Putamen (tissue), 1 donor: ENCODE measurements at regions not wholly inside any gene's neighbourhood (a gene's known extent, or its start where the extent isn't known, plus 50 kb on each side); places are given as distances from the start of the nearest gene placed in this dataset.
A peak's percentile ranks its signal among the peaks of the same experiment; 100 is the strongest.
"Not testable (repeated sequence)": the region's sequence is repeated elsewhere in the genome, so short reads cannot be mapped to it uniquely, and the experiment has no call there.

Experiments
- DNase-seq: peaks from one replicate; pipeline ENCODE4 v3.0.0-alpha.2; 2016; ENCODE audit warnings: low spot score

DNA sequence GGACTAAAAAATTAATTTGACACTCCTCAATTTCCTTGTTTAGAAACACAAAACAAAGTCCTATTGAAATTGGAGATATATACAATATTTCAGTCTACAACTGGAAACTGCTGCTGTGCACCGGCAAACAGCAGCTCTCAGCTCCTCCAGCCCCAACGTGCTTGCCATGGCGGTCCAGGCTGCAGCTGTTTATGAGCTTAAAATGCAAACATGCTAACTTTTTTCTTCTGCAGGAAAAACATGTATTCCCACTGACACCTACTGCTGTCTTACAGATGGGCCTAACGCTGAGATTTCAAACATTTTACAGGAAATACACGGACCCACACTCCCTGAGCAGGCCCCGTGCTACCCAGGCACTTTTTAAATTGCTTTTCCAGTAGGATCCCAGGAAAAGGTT is 195.5 kb downstream of the BCL11A start:
- DNase-seq, result no peak

DNA sequence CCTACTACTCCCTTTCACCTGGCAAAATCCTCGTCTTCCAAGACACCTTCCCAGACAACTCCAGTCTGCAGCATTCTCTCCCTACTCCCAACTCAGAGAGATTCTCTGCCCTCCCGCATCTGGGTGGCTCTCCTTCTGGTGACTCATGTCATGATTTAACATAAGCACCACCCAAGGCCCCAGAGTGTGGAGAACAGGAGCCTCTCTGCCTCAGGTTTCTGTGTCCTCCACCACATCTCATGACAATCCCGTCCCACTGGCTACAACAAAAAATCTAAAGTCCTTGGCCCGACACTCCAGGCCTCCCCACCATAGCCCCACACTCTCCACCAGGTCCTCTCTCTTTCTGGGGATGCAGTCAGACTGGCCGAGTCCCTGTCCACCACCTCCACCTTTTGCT is 197.1 kb downstream of the BCL11A start:
- DNase-seq, result no peak

DNA sequence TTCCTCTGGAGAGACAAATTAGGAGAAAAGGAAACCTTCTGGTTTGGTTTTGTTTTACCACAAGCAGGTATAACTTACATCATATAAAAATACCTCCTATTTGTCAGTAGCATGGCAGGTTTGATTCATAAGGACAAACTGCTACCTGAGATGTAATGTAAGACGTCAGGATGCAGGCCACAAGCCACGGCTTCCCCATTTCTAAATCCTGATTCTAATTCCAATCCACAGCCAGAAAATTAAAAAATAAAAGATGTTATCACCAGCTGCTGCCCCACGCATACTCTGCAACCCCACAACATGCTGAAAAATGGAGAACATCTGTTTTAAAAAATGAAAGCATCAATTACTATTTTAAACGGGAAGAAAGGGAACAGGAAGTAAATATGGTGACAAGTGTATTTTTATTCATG is 197.6 kb downstream of the BCL11A start:
- no peak for DNase-seq

DNA sequence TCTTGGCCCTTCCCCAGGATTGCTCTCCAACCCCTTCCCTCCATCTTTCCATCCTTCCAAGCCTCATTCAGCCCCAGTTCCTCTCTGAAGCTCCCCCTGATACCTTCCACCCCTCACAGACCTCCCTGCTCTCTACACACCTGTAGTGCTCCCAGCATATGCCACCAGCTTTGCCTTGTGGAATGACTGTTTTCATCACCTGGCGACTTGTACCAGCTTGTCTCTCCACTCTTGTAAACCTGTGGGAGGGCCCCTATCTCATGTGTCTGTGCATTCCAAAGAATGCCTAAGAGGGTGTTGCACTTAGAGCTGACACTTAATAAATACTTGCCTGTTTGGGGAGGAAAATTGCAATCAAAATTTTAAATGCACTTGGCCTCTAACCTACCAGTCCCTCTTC is 198.7 kb downstream of the BCL11A start:
- DNase-seq, result no peak

DNA sequence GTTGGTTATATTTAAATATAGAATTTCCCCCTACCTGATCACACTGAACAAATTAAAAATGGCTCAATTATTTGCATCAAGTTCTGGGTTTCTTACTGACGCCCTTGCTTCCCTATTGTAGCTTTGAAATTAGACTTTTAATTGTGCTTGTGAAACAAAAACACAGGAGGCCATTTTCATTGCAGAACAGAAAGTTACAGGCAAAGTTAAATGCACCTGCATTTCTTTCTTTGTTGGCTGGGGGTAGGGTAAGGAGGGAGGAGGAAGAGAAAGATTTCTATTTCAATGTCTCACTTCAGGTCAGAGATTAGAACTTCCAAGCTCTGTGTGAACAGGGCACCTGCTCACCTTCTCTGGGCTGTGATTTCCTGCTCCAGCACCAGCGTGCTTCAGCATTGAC is 199.6 kb downstream of the BCL11A start:
- DNase-seq, result no peak

DNA sequence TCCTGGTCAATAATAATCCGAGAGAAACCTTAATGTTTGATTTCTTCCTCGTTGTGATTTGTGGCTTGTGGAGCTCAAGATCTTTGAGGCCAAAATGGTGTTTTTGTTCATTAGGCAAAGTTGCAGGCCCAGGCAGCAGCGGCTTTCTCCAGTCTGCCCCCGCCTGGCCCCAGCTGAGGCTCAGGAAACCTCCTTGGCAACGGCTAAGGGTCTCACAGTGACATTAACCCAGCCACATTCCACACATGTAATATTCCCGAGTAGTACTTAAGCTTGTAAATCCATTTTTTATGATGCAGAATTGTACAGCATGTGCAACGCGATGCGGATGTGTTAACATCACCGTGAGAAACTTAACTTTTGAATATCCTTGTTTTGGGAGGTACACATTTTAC is 200.1 kb downstream of the BCL11A start:
- no peak for DNase-seq

DNA sequence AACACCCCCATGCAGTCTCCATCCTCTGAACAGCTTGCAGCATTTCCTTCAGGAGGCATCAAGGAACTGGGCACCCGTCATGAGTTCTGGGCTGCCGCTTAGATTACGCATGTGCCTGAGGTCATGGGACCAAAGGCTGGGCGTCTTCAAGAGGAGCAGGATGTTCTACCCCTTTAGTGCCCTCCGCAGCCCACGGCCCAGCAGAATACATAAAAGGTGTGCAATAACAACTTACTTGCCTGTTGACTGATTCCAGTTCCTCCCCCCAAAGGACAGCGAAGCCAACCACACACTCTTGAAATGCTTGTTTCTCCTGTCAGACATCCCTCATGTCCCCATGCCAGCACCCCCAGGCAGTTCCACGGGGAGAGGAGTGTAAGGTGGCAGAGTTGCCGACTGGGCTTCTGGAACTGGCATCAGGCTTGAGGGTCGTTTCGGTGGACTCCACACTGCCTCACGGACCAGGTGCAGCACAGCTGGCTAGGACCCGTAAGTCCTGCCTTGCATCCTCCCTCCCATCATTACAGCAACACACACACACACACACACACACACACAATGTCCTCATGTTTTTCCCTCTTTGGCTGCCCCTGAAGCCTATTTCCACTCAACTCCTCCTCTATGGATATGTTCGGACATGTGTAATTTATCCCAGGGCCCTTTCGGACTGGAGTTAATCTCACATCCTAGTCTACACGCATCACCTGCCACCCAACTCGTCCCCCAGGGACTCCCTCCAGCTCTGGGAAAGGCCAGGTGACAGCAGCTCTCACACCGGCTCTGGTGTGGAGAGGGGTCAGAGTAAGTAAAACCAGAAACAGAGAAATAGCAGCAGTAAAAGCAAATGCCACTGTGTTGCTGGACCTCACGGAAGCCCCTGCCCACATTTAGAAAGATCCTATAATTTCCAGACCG is 200.7 kb downstream of the BCL11A start:
- no peak for DNase-seq

DNA sequence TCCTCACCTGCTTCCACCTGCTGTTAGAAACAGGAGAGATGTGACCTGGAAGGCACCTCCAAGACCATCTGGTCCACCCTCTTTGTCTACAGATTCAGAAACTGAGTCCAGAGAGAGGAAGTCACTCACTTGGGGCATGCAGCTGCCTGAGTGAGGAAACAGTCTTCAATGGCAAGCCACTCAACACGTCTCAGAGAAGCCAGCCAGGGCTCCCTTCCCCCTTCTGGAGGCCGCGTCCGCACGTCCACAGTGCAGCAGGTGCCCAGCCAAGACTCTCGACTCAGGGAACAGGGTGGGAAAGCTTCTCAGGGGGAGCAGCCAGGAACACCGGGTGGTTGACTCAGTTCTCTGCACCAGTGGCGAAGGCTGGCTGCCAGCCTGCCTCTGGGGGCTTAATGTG is 201.7 kb downstream of the BCL11A start:
- no peak for DNase-seq

DNA sequence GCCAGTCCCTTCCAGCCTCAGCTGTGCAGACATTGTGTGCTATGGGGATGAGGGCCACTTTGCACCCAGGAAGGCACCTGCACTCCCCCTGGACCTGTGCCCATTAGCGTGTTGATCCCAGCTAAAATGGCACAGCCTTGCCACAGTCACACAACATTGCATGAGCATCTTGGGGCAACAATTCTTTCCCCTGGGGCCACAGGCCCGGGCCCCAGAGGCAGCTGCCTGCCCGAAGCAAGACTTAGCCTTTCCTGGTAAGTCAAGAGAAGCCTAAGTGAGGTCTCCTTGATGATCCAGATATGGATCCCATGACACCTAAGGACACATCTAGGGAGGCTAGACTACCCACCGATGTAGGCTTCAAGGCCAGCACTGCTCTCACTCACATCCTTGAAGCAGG is 202.1 kb downstream of the BCL11A start:
- DNase-seq, result no peak

DNA sequence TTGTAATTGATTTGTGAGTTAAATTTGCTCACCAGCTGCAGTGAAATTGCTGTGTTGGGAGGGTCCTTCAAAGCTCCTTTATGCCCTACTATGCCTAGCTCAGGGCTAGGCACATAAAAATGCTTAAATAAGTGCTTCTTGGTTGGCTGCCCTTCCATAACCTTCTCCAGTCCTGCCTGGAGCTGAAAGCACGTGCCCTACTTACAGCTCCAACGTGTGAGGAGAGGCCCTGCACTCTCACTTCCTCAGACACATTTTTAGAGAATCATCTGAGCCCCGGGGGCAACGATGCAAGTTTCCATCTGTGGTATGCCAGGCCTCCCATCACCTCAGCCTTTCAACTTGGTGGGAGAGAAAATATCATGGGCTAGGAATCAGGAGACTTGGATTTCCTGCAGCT is 202.7 kb downstream of the BCL11A start:
- DNase-seq, result no peak

DNA sequence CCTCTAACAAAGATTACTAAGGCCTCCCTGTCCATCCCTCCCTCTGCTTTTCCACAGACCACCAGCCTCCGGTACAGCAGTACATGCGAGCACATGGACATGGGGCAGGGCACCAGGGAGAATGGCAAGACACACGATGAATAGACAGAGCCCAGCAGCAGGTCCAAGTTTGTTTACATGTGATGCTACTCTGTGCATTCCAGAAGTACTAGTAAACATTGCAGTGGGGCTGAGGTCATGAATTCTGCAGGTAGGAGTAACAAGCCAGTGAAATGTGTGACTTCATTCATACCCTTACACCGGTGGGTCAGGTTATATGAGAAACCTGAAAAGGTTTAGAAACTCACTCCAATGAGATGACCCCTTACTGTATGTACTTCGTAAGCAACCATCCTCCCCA is 205.7 kb downstream of the BCL11A start:
- DNase-seq, result no peak

DNA sequence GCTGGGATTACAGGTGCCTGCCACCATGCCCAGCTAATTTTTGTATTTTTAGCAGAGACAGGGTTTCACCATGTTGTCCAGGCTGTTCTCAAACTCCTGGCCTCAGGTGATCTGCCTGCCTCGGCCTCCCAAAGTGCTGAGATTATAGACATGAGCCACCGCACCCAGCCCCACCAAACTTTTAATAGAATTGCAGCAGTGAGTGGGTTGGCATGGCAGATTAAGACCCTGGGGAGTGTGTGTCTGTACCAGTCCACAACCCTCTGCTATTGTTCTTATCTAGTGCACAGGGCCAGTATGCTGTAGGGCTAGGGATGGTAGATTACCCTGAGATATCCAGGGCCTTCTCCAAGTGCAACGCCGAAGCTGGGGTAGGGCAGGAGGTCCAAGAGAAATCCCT is 211.0 kb downstream of the BCL11A start:
- DNase-seq, result not testable (repeated sequence)

DNA sequence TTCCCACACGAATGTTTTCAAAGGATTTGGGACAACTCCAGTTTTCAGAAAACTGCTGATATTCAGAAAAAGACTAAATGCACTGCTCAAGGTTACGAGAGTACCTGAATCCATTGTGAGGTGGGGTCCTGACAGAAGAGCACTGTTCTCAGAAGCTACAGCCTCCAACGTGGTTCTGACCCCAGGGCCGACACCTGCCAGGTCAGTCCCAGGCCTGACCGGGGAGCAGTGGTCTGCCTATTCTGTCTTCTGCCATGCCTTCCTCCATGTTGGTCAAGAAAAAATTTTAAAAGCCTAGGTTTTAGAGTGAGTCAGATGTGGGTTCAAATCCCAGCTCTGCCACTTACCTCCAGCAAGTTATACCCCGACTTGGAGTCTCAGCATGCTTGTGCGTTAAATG is 212.3 kb downstream of the BCL11A start:
- DNase-seq, result no peak

DNA sequence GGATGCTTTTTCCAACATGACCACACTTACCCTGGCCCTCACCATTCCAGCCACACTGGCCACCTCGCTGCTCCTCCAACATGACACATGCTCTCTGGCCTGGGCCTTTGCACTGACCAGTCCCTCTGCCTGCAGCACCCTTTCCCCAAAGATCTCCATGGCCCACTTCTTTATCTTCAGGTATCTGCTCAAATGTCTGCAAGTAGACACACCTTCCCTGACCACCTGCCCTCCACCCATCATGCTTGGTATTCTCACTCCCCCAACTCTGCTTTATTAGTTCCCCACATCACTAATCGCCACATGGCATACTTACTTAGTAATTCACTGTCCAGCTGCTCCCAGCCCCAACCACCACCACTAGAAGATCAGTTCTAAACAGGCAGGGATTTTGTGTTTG is 214.2 kb downstream of the BCL11A start:
- no peak for DNase-seq

DNA sequence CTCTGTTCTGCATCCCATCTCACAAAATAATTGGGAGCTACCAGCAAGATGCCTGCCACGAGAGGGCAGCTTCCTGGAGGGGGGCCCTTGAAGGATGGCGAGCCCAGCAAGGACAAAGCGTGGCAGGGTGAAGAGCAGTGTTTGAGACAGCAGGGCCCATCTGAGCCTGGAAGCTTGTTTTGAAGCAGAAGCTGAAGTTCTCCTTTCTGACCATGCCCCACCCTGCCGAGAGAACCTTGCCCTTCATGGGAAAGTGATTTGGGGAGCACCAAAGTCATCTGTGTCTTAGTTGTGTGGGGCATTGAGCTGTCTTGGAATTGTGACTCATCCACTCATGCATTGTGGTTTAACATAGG is 216.3 kb downstream of the BCL11A start:
- DNase-seq, result no peak

DNA sequence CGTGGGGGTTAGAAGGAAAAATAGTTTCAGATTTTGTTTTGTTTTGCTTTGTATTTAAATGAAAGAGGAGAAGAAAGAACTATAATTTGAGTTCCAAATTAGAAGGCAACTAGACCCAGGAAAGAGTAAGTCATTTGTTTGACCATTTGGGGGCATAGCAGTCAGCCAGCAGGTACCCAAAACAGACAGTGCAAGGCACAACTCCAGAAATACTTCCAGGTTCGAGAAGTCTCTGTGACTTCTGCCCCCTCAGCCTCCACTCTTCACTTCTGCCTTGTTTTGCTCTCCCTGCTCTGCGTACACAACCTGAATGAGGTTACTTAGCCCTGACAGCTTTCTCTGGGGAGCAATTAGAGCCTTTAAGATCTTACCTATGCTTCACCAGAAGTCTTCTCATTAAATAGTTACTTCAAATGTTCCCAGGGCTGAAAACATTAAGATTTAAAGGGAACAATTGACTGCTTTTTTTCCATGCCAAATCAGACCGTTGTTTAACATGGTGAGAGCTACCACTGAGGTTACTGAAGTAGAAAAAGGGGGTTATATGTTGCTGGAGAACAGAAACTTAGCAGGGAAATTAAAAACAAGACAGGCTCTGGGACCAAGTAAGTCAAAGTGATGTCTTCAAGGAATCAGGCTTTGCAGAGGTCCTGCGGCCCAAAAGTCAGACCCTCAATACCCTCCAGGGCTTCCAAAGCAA is 216.9 kb downstream of the BCL11A start:
- DNase-seq, result no peak

DNA sequence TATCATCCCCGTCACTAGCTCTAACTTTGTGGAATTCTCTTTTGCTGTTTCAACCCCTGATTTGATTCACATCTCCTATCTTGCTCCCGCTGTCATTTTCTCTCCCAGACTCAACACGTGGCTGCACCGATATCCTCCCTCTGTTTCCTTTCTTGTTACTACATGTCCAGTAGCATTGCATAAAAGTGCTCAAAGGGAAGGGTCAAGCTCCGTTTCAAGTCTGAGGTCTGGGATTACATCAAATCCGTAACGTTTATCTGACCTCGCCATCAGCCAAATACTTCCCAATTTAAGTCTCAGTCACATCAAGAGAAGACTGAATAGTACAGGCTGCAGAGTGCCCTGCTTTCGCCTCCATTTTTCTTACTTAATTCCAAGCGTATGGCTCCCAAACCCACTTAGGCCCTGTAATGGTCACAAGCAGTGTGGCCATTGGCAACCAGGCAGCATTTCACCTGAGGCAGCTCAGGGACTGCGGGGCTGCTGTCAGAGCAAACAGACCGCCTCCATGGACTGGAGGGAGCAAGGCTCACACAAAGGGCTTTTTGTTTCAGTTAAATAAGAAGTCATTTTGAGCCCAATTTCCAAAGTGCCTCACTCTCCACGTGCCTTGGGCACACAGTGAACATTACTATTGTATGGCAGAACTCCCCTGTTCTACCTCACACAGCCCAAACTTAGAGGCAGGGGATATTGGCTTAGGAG is 217.8 kb downstream of the BCL11A start:
- peak; percentile 28 for DNase-seq

DNA sequence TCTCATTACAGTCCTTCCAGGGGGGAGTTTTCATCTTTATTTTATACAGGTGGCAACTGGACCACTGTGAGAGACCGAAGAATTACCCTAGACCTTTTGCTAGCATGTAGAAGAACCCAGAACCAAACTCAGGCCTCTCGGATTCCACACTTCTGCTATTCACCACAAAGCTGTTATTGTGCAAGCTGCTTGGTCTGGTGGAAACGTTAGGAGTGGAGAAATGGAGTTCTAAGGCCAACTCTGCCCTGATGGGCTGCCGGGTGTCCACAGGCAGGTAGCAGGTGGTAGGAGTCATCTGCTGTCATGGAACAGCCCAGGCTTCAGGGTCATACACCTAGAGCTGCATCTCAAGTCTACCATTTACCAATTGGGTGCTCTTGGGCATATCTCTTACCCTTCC is 218.8 kb downstream of the BCL11A start:
- DNase-seq, result no peak

DNA sequence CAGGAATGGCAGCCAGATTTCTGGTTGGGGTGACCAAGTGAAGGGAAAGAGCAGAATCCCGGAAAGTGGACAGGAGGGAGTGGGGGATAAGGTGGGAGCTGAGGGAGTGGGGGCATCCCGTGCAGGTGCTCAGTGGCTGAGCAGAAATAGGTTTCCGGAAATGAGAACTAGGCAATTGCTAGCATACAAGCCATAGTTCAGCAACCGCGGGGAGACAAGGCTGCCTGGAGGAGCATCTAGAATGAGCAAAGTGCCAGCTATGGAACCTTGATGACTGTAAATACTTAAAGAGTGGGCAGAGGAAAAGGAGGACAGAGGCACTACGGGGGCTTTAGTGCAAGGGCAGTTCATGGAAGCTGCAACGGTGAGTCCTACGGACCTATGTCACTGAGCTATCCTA is 220.2 kb downstream of the BCL11A start:
- no peak for DNase-seq

DNA sequence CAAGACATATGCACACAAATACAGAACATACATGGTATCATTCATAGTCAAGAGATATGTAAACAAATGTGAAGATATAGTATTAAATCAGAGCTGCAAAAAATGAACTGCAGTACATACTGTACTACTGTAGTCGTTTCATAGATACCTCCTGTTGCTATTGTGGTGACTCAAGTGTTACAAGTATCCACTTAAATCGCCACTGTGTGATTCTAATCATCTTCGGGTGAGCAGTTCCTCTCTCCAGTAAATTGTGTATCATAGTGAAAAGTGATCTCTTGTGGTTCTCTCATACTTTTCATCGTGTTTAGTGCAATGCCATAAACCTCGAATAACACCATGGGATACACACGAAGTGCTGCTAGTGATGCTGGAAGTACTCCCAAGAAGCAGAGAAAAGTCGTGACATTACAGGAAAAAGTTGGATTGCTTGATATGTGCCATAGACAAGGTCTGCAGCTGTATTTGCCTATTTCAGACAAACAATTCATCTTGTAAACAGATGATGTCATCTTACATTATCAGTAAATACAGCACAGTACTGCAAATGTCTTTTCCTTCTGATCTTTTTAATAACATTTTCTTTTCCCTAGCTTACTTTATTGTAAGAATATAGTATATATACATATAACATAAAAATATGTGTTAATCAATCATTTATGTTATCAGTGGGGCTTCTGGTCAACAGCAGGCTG is 222.2 kb downstream of the BCL11A start:
- DNase-seq, result no peak

DNA sequence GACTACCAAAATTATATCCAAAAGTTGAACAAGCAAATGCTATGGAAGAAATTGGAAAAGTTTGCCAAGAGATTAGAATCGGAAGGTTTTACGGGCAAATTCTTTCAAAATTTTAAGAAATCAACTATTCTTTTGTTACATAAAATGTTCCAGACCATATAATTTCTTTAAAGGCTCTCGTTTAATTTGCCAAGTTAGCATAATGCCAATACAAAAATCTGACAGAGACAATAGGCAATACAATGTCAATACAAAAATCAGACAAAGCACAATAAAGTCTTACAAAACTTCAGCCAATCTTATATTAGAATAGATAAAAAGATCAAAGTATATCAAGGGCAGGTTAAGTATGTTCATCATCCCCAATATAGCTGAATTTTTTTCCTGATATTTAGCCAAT is 224.2 kb downstream of the BCL11A start:
- DNase-seq, result no peak

DNA sequence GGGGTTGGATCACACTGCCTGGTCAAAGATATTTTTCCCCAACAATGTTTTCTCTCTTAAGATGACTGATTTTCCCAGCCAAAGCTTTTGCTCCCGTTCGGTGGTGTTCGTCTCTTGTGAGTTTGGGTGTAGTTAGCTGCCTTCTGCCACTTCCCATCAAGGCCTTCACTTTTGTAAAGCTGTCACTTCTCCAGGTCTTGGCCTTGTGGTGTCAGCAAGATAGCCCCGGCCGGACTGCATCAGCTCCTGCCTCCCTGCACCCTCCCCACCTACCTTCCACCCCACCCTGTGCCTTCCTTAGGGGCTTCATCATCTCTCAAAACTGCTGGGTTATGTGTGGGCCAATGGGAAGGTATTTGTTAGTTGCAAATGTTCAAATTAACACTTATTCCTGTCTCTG is 228.9 kb downstream of the BCL11A start:
- DNase-seq, result no peak
